Mammary epithelial cell (primary cell): ENCODE measurements at regions not wholly inside any gene's neighbourhood (a gene's known extent, or its start where the extent isn't known, plus 50 kb on each side); places are given as distances from the start of the nearest gene placed in this dataset.

Source experiments
- EZH2 ChIP-seq: IDR thresholded peaks from 2 replicates; pipeline ENCODE4 v1.6.1; 2012; ENCODE audit warnings: low read length, inconsistent platforms, borderline replicate concordance
- TF ChIP-seq, protein P1 (sequence below), 2 donors: IDR thresholded peaks in 1 of 2; conservative IDR thresholded peaks in 1 of 2; 2 replicates each; pipeline ENCODE4 v1.5.1; 2011 to 2012; ENCODE audit warnings: inconsistent platforms in 2 of 2, low read length in 2 of 2, mild to moderate bottlenecking in 2 of 2, control low read depth in 1 of 2, low read depth in 1 of 2; ENCODE audit not compliant: insufficient read depth in 1 of 2; ENCODE audit errors: extremely low read depth in 1 of 2

DNA sequence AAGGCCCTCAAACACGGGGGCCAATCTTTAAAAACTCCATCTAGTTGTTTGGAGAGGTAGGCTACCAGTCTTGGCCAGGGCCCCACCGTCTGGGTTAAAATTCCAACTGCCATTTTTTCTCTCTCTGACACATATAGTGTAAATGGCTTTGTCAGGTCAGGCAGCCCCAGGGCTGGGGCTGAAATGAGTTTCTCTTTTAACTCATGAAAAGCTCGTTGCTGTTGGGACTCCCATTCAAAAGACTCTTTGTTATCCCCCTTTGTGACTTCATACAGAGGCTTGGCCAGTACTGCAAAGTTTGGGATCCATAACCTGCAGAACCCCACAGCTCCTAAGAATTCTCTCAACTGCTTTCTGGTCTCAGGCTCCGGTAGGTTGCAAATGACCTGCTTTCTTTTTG is 99.4 kb upstream of the SLC1A4 start:
- TF ChIP-seq, protein P1, sequence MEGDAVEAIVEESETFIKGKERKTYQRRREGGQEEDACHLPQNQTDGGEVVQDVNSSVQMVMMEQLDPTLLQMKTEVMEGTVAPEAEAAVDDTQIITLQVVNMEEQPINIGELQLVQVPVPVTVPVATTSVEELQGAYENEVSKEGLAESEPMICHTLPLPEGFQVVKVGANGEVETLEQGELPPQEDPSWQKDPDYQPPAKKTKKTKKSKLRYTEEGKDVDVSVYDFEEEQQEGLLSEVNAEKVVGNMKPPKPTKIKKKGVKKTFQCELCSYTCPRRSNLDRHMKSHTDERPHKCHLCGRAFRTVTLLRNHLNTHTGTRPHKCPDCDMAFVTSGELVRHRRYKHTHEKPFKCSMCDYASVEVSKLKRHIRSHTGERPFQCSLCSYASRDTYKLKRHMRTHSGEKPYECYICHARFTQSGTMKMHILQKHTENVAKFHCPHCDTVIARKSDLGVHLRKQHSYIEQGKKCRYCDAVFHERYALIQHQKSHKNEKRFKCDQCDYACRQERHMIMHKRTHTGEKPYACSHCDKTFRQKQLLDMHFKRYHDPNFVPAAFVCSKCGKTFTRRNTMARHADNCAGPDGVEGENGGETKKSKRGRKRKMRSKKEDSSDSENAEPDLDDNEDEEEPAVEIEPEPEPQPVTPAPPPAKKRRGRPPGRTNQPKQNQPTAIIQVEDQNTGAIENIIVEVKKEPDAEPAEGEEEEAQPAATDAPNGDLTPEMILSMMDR (conservative IDR thresholded peaks at IDR 0.05 in 1 of 2, IDR thresholded peaks at IDR 0.05 in 1 of 2; ENCODE audit: extremely low read depth in 1 of 2, insufficient read depth in 1 of 2, low read depth in 1 of 2, low read length in 2 of 2): no peak
- no peak for TF ChIP-seq EZH2
